ENCODE measurements at regions not wholly inside any gene's neighbourhood (a gene's known extent, or its start where the extent isn't known, plus 50 kb on each side); places are given as distances from the start of the nearest gene placed in this dataset.

DNA sequence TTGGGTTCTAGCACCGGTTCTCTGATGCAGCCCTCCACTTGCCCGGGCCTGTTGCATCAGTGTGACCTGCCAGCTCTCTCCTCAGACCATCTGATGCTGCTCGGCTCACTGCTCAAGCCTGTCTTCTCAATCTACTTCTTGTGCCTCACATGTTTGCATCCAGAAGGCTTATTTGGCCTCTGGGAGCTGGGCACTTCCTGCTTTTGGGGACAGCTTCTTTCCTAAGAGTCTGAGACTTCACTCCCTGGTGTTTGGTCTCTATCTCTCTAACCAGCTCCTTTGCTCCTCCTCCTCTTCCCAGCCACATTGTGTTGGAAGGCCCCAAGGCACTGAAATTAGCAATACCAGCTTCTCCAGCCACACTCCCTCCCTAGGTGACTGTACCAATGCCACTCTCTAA lies 212.8 kb downstream of the CDCA7 start:
- TF ChIP-seq, protein P1, sequence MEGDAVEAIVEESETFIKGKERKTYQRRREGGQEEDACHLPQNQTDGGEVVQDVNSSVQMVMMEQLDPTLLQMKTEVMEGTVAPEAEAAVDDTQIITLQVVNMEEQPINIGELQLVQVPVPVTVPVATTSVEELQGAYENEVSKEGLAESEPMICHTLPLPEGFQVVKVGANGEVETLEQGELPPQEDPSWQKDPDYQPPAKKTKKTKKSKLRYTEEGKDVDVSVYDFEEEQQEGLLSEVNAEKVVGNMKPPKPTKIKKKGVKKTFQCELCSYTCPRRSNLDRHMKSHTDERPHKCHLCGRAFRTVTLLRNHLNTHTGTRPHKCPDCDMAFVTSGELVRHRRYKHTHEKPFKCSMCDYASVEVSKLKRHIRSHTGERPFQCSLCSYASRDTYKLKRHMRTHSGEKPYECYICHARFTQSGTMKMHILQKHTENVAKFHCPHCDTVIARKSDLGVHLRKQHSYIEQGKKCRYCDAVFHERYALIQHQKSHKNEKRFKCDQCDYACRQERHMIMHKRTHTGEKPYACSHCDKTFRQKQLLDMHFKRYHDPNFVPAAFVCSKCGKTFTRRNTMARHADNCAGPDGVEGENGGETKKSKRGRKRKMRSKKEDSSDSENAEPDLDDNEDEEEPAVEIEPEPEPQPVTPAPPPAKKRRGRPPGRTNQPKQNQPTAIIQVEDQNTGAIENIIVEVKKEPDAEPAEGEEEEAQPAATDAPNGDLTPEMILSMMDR (IDR thresholded peaks at IDR 0.05), result no peak
- no peak for TF ChIP-seq EZH2 (IDR thresholded peaks at IDR 0.05)
- no peak for TF ChIP-seq EZH2phosphoT487 (IDR thresholded peaks at IDR 0.05)

Data from neural progenitor cell (in vitro differentiated cells).